GM21390 (cell line): ENCODE measurements at regions not wholly inside any gene's neighbourhood (a gene's known extent, or its start where the extent isn't known, plus 50 kb on each side); places are given as distances from the start of the nearest gene placed in this dataset.
"Not testable (repeated sequence)": the region's sequence is repeated elsewhere in the genome, so short reads cannot be mapped to it uniquely, and the experiment has no call there.

Experiments used
- ATAC-seq: cut with Tn5 transposase; IDR thresholded peaks from one replicate; pipeline ENCODE4 v1.9.1; 2021; ENCODE audit not compliant: unreplicated experiment

GRCh38 chr3:153889905-153890334, 231.3 kb upstream of the ARHGEF26 start:
- peak; percentile 52 for ATAC-seq

DNA sequence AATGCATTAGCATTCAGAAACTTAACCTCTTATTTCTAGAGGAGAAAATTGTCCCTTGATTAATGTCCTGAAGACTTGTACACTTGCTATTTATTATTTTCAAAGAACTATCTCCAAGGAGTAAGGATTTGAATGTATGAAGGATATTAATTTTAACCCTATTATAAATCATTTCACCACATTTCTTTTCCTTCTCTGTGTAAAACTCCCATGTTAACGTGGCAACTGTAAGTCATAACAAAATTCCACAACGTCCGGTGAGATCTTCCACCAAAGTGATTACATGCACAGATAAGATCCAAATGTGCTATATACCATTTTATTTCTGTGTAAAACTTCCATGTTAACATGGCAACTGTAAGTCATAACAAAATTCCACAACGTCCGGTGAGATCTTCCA, 229.1 kb upstream of the ARHGEF26 start:
- ATAC-seq = no peak

- no peak for ATAC-seq
These were observed 226.3 kb upstream of the ARHGEF26 start for GRCh38 chr3:153894857-153895256.

GRCh38 chr3:153896197-153896596, 225.0 kb upstream of the ARHGEF26 start:
- no peak for ATAC-seq

GRCh38 chr3:153897025-153897723, 224.0 kb upstream of the ARHGEF26 start:
- ATAC-seq = peak; percentile 66

DNA sequence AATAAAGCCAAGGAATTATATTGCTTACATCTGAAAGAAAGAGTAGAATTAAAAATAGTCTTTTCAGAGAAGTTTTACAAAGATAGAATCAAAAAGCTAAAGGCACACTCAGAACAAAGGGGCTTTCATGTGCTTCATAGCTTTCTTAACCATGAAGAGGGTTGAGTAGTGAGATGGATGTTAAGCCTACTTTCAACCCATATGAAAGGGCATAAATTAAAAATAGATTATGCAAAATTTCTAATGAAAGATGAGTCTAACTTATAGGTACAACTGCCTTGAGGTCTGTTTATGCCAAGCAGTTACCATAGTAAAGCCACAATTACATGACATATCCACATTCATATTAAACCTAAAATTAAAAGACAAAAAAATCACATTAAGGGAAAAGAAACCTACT, 223.3 kb upstream of the ARHGEF26 start:
- peak; percentile 85 for ATAC-seq

GRCh38 chr3:153901152-153901551, 220.0 kb upstream of the ARHGEF26 start:
- no peak for ATAC-seq

DNA sequence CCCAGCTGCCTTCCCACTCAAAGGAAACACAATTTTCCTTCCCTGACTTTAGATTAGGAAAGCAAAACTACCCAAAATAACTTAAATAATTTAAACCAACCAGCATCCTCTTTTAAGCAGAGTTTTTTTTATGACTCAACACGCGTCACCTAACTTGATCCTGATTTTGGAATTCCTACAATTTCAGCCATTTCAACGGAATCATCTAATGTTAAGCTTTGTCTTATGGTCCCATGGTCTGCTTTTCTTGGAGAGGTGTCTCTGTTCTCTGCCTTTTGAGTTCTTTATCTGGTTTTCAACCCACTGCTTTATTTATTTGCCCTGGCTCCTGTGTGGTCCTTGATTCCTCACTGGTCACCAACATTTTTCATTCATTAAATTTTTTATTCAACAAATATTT, 219.2 kb upstream of the ARHGEF26 start:
- no peak for ATAC-seq

GRCh38 chr3:153903430-153903829, 217.8 kb upstream of the ARHGEF26 start:
- ATAC-seq = peak; percentile 83

GRCh38 chr3:153906366-153906765, 214.8 kb upstream of the ARHGEF26 start:
- ATAC-seq = no peak

GRCh38 chr3:153910387-153910786, 210.8 kb upstream of the ARHGEF26 start:
- ATAC-seq = no peak

DNA sequence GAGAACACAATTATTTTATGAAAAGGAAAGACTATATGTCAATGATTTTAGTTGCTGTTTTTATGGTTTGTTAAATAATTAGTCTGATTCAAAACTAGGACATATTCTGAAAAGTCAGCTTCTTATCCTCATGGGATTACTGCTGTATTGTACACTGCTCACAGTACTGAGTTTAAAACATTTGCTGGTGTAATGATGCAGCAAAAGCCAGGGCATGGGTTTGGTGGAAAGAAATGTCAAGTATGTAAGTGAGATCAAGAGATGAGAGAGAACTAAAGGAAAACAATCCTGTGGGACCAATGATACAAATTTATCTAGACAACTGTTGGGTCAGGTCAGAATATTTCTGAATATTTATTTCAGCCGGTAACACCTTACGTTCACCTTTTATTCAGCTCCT, 210.1 kb upstream of the ARHGEF26 start:
- ATAC-seq = no peak

DNA sequence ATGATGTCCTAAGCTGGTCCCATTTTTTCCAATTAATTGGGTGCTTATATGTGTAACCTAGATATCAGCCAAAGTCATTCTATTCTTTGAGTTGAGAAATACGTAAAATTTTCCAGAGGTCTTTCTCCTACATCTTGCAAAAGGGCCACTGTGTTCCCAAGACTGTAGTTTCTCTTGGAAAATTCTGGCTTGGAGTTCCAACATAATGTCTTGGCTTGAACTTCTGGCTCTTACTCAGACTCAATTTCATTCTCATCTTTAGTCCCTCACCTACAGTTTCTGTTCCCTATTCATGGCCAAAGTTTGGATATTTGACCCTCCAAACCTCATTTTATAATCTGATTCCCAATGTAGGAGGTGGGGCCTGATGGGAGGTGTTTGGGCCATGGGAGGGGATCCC, 201.4 kb upstream of the ARHGEF26 start:
- ATAC-seq = no peak

- ATAC-seq = no peak
These were observed 199.4 kb upstream of the ARHGEF26 start for GRCh38 chr3:153921826-153922225.

DNA sequence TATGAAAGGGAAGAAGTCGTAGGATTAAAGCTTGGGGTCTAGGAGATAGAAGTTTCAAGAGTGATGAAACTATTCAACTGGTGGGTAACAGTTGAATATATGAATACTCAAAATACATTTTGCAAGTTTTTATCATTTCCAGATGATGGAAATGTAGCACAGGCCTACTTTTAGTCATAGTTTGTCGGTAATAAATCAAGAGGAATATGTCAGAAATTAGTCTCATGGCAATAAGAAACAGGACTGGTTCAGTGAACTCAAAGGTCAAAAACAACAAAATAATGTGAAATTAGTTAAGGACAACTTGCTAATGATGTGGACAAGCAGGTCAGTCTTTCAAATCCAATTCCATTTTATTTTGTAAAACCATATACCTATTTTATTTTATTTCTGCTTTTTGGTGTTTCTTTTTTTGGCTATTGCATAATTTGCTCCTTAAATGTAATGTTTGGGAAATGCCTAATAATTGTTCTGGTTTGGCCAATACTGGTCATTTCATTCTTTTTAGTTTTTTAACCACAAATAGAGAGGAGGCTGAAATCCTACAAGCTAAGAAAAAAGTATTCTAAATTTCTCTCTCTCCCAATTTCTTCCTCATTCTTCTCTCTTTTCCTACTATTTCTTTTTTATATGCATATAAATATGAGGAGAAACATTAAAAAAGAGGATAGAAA, 195.2 kb upstream of the ARHGEF26 start:
- no peak for ATAC-seq

DNA sequence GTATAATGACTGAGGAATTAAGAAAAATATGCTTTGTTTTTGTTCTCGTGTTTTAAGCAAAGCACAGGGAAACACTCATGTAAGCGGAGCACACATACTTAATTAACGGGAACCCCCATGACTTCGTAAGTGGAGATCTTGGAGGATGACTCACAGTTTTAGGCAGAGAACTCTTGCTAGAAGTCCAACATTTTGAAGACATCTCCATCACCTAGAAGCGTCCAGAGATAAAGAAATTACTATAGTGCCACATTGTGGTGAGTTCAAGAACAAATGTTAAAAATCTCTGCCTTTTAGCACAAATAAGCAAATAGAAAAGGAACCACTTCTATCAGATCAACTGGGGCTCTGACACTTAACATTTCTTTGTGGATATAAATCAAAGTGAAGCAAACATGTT, 194.1 kb upstream of the ARHGEF26 start:
- ATAC-seq = peak; percentile 77

DNA sequence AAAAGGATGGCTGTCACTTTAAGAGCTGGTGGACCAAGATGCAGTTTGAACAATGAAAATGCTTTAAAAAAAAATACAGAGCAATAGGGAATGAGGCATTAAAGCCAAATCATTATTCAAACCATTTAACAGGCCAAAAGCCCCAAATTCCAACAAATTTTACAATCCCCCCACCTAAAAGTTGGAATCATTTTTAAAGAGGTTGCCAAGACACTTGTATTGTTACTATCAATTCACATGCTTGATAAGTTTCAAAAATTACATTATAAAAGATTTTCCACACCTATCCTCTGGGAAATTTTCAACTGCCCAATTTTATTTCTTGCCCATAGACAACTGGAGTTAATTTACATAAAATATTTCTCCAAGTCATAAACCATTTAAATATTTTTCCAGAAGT, 192.3 kb upstream of the ARHGEF26 start:
- no peak for ATAC-seq

- ATAC-seq = not testable (repeated sequence)
These were observed 187.7 kb upstream of the ARHGEF26 start for GRCh38 chr3:153933481-153933880.

GRCh38 chr3:153944084-153944483, 177.1 kb upstream of the ARHGEF26 start:
- ATAC-seq = no peak

- ATAC-seq = no peak
These were observed 169.9 kb upstream of the ARHGEF26 start for GRCh38 chr3:153951276-153951675.

DNA sequence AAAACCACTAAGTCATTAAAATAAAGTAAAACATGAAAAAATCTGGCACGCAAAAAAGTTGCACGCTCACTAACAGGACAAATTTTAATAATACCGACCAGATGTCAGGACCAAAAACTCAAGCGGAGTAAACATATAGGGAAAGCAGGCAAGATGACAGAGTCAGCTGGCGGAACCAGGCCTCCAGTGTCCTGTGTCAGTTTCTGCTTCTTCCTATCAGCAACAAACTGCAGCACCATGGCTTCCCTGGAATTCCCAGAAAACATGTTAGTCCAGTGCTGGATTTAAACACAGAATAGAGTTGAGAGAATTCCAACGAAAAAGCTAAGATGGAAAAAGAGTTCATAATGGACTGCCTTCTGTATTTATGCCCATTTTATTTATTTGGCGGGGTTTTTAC, 169.1 kb upstream of the ARHGEF26 start:
- ATAC-seq = no peak

DNA sequence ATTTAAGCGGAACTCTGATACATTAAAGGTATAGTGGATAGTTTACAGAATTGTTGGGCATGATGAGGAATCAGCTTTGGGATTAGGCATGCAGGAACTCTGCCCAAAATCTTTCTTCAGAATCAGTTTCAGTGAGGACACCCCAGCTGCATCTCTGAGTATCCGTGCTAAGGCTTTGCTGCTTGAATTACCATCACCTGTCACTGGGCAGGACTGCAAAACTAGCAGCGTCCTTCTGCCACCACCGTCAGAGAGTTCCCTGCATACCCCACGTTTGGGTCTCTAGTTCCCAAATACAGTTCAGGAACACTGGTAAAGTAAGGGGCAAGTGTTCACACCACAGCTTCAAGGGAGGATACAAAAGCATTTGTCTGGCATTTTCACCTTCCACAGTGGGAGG, 164.6 kb upstream of the ARHGEF26 start:
- no peak for ATAC-seq

DNA sequence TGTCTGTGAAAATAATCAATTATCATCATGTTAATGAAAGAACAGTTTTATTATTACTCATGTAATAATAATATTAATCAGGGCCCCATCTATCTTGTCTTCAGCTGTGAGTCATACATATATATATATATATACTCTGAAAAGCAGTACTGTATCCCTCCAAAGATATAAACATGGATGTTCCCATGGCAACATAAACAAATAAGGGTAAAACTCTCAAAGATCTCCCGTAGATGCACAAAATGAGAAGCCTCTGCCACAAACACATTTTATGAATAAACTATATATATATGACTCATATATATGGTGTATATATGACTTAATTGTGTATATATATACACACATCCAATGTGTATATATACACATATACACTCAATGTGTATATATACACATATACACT, 163.8 kb upstream of the ARHGEF26 start:
- ATAC-seq = no peak
